ENCODE measurements at regions not wholly inside any gene's neighbourhood (a gene's known extent, or its start where the extent isn't known, plus 50 kb on each side); places are given as distances from the start of the nearest gene placed in this dataset.
"Not testable (repeated sequence)": the region's sequence is repeated elsewhere in the genome, so short reads cannot be mapped to it uniquely, and the experiment has no call there.

DNA sequence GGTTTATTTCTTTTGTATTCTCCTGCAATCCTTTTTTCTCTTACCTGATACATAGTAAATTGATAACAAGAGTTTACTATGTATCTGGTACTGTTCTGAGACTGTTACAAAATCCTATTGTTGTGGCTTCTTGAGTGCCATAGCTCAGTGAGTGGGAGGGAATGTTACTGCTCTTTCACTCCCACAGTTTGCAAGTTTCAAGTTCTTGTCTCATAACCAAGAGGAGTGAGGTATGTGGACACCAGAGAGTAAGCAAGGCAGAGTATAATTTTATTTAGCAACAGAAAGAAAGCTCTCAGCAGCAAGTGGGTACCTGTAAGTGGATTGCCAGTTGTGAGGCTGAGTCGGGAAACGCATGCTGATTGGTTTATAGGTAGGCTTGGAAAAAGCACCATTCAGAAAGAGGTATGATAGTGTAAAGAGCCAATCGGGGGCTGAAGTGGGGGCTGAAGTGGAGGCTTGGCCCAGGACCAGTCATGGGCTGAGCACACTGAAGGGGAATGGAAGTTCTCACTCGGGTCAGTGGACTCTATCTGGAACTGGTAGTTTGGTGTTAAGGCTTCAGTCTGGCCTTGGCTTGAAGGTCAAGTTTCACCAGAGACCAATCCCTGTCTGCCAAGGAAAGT lies 850.8 kb downstream of the TMTC2 start:
- Histone ChIP-seq H3K27me3 (ENCODE audit: control insufficient read depth in 1 of 2, insufficient read depth in 2 of 2, low read length in 2 of 2) (no peaks in the 10 kb centered on the region), H3K4me1 (ENCODE audit: control insufficient read depth in 2 of 2, insufficient read depth in 2 of 2, low read length in 1 of 2) (no peaks in the 10 kb centered on the region), H3K9me3 (ENCODE audit: control insufficient read depth in 2 of 2, insufficient read depth in 1 of 2, low read depth in 1 of 2, low read length in 1 of 2) (no peaks in the 10 kb centered on the region), H3K27ac (ENCODE audit: low read depth in 2 of 2, low read length in 1 of 2) (no peak overlapping the region), H3K36me3 (ENCODE audit: control insufficient read depth in 2 of 2, insufficient read depth in 2 of 2, low read length in 1 of 2) (no peaks in the 10 kb centered on the region), H3K4me3 (ENCODE audit: low read depth in 1 of 2, low read length in 2 of 2) (no peak overlapping the region)
- 75 to 86% methylated on average over 4 of the region's 4 CpGs for WGBS, 2 donors

DNA sequence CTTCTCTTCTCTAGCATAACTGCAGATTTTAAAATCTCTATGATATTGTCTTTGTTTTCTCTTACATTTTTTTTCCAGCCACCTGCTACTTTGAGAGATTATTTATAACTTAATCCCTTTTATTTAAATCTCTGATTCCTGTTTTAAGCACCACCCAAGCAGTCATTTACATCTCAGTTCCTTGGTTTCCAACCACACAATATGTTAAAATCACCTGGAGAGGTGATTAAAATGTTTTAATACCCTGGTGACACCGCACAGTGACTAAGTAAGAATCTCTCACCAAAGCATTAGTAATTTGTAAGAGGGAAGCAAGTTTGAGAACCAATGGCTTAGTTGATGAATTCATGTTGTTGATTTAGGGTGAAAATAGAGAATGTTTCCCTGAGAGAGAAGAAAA lies 849.8 kb downstream of the TMTC2 start:
- no peak overlapping the region for H3K4me3 ChIP-seq (ENCODE audit: low read depth in 1 of 2, low read length in 2 of 2)
- no peak overlapping the region for H3K27ac ChIP-seq (ENCODE audit: low read depth in 2 of 2, low read length in 1 of 2)
- no peaks in the 10 kb centered on the region for H3K4me1 ChIP-seq (ENCODE audit: control insufficient read depth in 2 of 2, insufficient read depth in 2 of 2, low read length in 1 of 2)
- H3K27me3 ChIP-seq (ENCODE audit: control insufficient read depth in 1 of 2, insufficient read depth in 2 of 2, low read length in 2 of 2) = no peaks in the 10 kb centered on the region
- no peaks in the 10 kb centered on the region for H3K36me3 ChIP-seq (ENCODE audit: control insufficient read depth in 2 of 2, insufficient read depth in 2 of 2, low read length in 1 of 2)
- whole genome bisulfite sequencing, 2 donors = 78 to 80% methylated on average over 1 of the region's 1 CpG
- H3K9me3 ChIP-seq (ENCODE audit: control insufficient read depth in 2 of 2, insufficient read depth in 1 of 2, low read depth in 1 of 2, low read length in 1 of 2) = no peaks in the 10 kb centered on the region

DNA sequence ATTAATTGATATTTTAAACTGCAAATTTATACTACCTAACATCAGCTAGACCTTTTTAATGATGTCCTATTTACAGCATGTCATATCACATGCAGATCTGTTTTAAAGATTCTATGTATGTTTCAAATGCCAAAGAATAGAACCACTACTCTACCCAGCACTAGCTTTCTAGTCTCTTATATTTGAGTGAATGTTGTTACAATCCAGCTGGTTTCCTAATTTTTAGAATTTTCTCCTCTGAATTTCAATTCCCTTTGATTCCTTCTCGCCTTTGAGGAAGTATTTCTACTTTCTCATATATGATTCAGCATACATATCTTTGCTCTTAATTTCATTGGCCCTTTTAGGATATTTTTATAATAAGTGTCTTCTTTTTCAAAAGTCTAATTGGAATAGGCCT lies 841.9 kb downstream of the TMTC2 start:
- Histone ChIP-seq H3K36me3 (ENCODE audit: control insufficient read depth in 2 of 2, insufficient read depth in 2 of 2, low read length in 1 of 2) (no peaks in the 10 kb centered on the region), H3K4me1 (ENCODE audit: control insufficient read depth in 2 of 2, insufficient read depth in 2 of 2, low read length in 1 of 2) (no peaks in the 10 kb centered on the region), H3K27me3 (ENCODE audit: control insufficient read depth in 1 of 2, insufficient read depth in 2 of 2, low read length in 2 of 2) (no peaks in the 10 kb centered on the region), H3K27ac (ENCODE audit: low read depth in 2 of 2, low read length in 1 of 2) (no peak overlapping the region), H3K9me3 (ENCODE audit: control insufficient read depth in 2 of 2, insufficient read depth in 1 of 2, low read depth in 1 of 2, low read length in 1 of 2) (no peaks in the 10 kb centered on the region), H3K4me3 (ENCODE audit: low read depth in 1 of 2, low read length in 2 of 2) (no peak overlapping the region)
- 68 to 84% methylated on average over 1 of the region's 1 CpG for WGBS, 2 donors

DNA sequence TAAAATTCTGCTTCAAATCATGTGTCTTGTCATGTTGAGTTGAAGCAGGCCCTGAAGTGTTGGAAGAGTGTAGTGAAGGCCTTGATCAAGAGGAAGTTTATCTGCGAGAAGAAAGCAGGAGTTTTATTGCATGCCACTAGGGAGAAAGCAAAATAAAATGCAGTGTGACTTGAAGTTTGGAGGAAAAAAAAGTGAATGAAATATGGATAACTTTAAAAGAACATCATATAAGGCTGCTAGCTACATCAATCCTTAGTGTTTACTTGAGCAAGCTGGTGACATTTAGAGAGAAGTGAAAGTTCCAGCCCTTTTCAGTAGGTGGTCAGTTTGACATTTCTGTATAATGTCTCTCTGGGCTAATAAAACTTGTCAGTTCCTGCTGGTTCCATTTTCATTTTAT lies 841.1 kb downstream of the TMTC2 start:
- Histone ChIP-seq H3K27ac (ENCODE audit: low read depth in 2 of 2, low read length in 1 of 2) (no peak overlapping the region), H3K36me3 (ENCODE audit: control insufficient read depth in 2 of 2, insufficient read depth in 2 of 2, low read length in 1 of 2) (no peaks in the 10 kb centered on the region), H3K4me3 (ENCODE audit: low read depth in 1 of 2, low read length in 2 of 2) (no peak overlapping the region), H3K4me1 (ENCODE audit: control insufficient read depth in 2 of 2, insufficient read depth in 2 of 2, low read length in 1 of 2) (no peaks in the 10 kb centered on the region), H3K27me3 (ENCODE audit: control insufficient read depth in 1 of 2, insufficient read depth in 2 of 2, low read length in 2 of 2) (no peaks in the 10 kb centered on the region), H3K9me3 (ENCODE audit: control insufficient read depth in 2 of 2, insufficient read depth in 1 of 2, low read depth in 1 of 2, low read length in 1 of 2) (no peaks in the 10 kb centered on the region)
- 69 to 78% methylated on average over 1 of the region's 1 CpG for WGBS, 2 donors

DNA sequence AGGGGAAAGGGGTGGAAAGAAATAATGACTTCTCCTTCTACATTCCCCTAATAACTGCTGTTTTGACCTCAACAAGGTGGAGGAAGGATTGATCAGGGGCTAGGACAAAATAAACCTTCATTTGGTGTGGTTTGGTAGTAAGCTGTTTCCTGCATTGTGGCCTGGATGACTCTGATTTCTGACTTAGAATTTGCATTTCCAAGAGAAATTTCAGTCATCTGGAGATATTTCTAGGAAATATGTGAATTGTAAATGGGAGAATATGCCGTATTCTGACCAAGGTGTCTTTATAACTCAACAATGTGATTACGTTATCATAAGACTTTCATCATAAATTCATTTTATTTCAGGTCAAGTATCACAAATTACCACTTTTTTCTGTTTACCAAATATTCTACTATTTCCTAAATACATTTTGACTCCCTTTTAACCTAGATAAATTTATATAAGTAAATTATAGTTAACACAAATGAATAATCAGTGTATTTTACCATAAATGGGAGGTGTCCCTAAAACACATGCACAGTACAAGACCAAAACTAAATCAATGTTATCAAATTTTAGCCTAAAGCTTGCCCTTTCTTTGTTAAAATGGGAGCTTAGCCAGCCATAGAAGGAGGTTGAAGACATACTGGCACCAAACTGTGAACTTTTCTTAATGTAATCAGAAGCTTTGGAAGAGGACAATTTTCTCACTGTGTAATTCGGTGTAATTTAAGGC lies 828.8 kb downstream of the TMTC2 start:
- Histone ChIP-seq H3K9me3 (ENCODE audit: control insufficient read depth in 2 of 2, insufficient read depth in 1 of 2, low read depth in 1 of 2, low read length in 1 of 2) (no peaks in the 10 kb centered on the region), H3K27ac (ENCODE audit: low read depth in 2 of 2, low read length in 1 of 2) (no peak overlapping the region), H3K4me1 (ENCODE audit: control insufficient read depth in 2 of 2, insufficient read depth in 2 of 2, low read length in 1 of 2) (no peaks in the 10 kb centered on the region), H3K4me3 (ENCODE audit: low read depth in 1 of 2, low read length in 2 of 2) (no peak overlapping the region), H3K27me3 (ENCODE audit: control insufficient read depth in 1 of 2, insufficient read depth in 2 of 2, low read length in 2 of 2) (no peaks in the 10 kb centered on the region), H3K36me3 (ENCODE audit: control insufficient read depth in 2 of 2, insufficient read depth in 2 of 2, low read length in 1 of 2) (no peaks in the 10 kb centered on the region)
- WGBS, 2 donors = 93 to 96% methylated on average over 3 of the region's 3 CpGs

- H3K4me3 ChIP-seq (ENCODE audit: low read depth in 1 of 2, low read length in 2 of 2) = no peak overlapping the region
- H3K27me3 ChIP-seq (ENCODE audit: control insufficient read depth in 1 of 2, insufficient read depth in 2 of 2, low read length in 2 of 2) = no peaks in the 10 kb centered on the region
- no peak overlapping the region for H3K27ac ChIP-seq (ENCODE audit: low read depth in 2 of 2, low read length in 1 of 2)
- no peaks in the 10 kb centered on the region for H3K9me3 ChIP-seq (ENCODE audit: control insufficient read depth in 2 of 2, insufficient read depth in 1 of 2, low read depth in 1 of 2, low read length in 1 of 2)
- no peaks in the 10 kb centered on the region for H3K36me3 ChIP-seq (ENCODE audit: control insufficient read depth in 2 of 2, insufficient read depth in 2 of 2, low read length in 1 of 2)
- no peaks in the 10 kb centered on the region for H3K4me1 ChIP-seq (ENCODE audit: control insufficient read depth in 2 of 2, insufficient read depth in 2 of 2, low read length in 1 of 2)
- WGBS, 2 donors = 56 to 78% methylated on average over 1 of the region's 1 CpG
Observed at GRCh38 chr12:83514372-83514771, 827.7 kb downstream of the TMTC2 start.

DNA sequence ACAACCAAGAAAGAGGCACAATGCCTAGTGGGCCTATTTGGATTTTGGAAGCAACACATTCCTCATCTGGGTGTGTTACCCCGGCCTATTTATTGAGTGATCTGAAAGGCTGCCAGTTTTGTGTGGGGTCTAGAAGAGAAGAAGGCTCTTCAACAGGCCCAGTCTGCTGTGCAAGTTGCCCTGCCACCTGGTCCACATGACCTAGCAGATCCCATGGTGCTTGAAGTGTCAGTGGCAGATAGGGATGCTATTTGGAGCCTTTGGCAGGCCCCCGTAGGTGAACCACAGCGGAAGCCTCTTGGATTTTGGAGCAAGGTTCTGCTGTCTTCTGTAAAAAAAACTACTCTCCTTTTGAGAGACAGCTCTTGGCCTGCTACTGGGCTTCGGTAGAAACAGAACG lies 820.1 kb downstream of the TMTC2 start:
- Histone ChIP-seq H3K27ac (ENCODE audit: low read depth in 2 of 2, low read length in 1 of 2) (no peak overlapping the region), H3K36me3 (ENCODE audit: control insufficient read depth in 2 of 2, insufficient read depth in 2 of 2, low read length in 1 of 2) (no peaks in the 10 kb centered on the region), H3K4me1 (ENCODE audit: control insufficient read depth in 2 of 2, insufficient read depth in 2 of 2, low read length in 1 of 2) (no peaks in the 10 kb centered on the region), H3K9me3 (ENCODE audit: control insufficient read depth in 2 of 2, insufficient read depth in 1 of 2, low read depth in 1 of 2, low read length in 1 of 2) (no peaks in the 10 kb centered on the region), H3K4me3 (ENCODE audit: low read depth in 1 of 2, low read length in 2 of 2) (no peak overlapping the region), H3K27me3 (ENCODE audit: control insufficient read depth in 1 of 2, insufficient read depth in 2 of 2, low read length in 2 of 2) (no peaks in the 10 kb centered on the region)
- 90% methylated on average over 5 of the region's 5 CpGs for WGBS, 2 donors

DNA sequence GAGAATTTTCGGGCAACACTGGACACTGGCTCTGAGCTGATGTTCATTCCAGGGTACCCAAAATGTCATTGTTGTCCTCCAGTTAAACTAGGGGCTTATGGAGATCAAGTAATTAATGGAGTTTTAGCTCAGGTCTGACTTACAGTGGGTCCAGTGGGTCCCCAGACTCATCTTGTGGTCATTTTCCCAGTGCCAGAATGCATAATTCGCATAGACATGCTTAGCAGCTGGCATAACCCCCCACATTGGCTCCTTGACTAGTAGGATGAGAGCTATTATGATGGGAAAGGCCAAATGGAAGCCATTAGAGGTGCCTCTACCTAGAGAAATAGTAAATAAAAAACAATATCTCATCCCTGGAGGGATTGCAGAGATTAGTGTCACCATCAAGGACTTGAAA lies 818.9 kb downstream of the TMTC2 start:
- WGBS, 2 donors = 72 to 82% methylated on average over 2 of the region's 2 CpGs
- Histone ChIP-seq H3K36me3 (ENCODE audit: control insufficient read depth in 2 of 2, insufficient read depth in 2 of 2, low read length in 1 of 2) (no peaks in the 10 kb centered on the region), H3K27me3 (ENCODE audit: control insufficient read depth in 1 of 2, insufficient read depth in 2 of 2, low read length in 2 of 2) (no peaks in the 10 kb centered on the region), H3K4me1 (ENCODE audit: control insufficient read depth in 2 of 2, insufficient read depth in 2 of 2, low read length in 1 of 2) (no peaks in the 10 kb centered on the region), H3K27ac (ENCODE audit: low read depth in 2 of 2, low read length in 1 of 2) (no peak overlapping the region), H3K4me3 (ENCODE audit: low read depth in 1 of 2, low read length in 2 of 2) (no peak overlapping the region), H3K9me3 (ENCODE audit: control insufficient read depth in 2 of 2, insufficient read depth in 1 of 2, low read depth in 1 of 2, low read length in 1 of 2) (no peaks in the 10 kb centered on the region)

DNA sequence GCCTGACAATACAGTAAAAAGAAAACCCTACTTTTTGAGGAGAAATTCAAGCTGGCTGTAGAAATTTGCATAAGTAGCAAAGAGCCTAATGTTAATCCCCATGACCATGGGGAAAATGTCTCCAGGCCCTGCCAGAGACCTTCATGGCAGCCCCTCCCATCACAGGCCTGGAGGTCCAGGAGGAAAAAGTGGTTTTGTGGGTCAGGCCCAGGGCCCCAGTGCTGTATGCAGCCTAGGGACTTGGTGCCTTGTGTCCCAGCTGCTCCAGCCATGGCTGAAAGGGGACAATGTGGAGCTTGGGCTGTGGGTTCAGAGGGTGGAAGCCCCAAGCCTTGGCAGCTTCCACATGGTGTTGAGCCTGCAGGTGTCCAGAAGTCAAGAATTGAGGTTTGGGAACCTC lies 813.2 kb downstream of the TMTC2 start:
- H3K4me1 ChIP-seq (ENCODE audit: control insufficient read depth in 2 of 2, insufficient read depth in 2 of 2, low read length in 1 of 2); H3K9me3 ChIP-seq (ENCODE audit: control insufficient read depth in 2 of 2, insufficient read depth in 1 of 2, low read depth in 1 of 2, low read length in 1 of 2); H3K27me3 ChIP-seq (ENCODE audit: control insufficient read depth in 1 of 2, insufficient read depth in 2 of 2, low read length in 2 of 2); H3K27ac ChIP-seq (ENCODE audit: low read depth in 2 of 2, low read length in 1 of 2); H3K4me3 ChIP-seq (ENCODE audit: low read depth in 1 of 2, low read length in 2 of 2); H3K36me3 ChIP-seq (ENCODE audit: control insufficient read depth in 2 of 2, insufficient read depth in 2 of 2, low read length in 1 of 2): not testable (repeated sequence)

DNA sequence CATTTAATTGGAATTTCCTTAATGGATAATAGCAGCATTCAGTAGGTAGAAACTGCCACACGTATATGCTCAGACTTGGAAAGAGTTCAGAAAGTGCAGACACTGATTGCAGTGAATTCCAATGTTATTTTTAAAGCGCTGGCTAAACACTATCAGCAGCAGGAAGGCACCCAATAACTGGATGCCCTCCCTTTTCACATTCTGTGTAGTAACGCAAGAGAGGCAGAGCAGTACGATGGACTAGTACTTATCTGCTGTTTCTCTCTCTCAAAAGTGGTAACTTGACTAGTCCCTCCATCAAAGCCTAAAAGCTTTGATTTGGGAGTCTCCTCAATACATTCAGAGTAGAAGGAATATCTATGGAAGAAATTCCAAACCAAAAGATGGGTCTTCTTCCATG lies 791.0 kb downstream of the TMTC2 start:
- Histone ChIP-seq H3K4me1 (ENCODE audit: control insufficient read depth in 2 of 2, insufficient read depth in 2 of 2, low read length in 1 of 2) (no peaks in the 10 kb centered on the region), H3K9me3 (ENCODE audit: control insufficient read depth in 2 of 2, insufficient read depth in 1 of 2, low read depth in 1 of 2, low read length in 1 of 2) (no peaks in the 10 kb centered on the region), H3K27me3 (ENCODE audit: control insufficient read depth in 1 of 2, insufficient read depth in 2 of 2, low read length in 2 of 2) (no peaks in the 10 kb centered on the region), H3K27ac (ENCODE audit: low read depth in 2 of 2, low read length in 1 of 2) (no peak overlapping the region), H3K36me3 (ENCODE audit: control insufficient read depth in 2 of 2, insufficient read depth in 2 of 2, low read length in 1 of 2) (no peaks in the 10 kb centered on the region), H3K4me3 (ENCODE audit: low read depth in 1 of 2, low read length in 2 of 2) (no peak overlapping the region)
- WGBS, 2 donors = 36 to 41% methylated on average over 4 of the region's 4 CpGs

All from esophagus (tissue), 2 donors.